ENCODE measurements at regions not wholly inside any gene's neighbourhood (a gene's known extent, or its start where the extent isn't known, plus 50 kb on each side); places are given as distances from the start of the nearest gene placed in this dataset.

GRCh38 chr1:98066911-98067310 lies 146.1 kb upstream of the DPYD start:
- Histone ChIP-seq H3K9me2 (replicated peaks; ENCODE audit: control insufficient read depth, low read length) (no peaks in the 10 kb centered on the region), H3K4me1 (ENCODE audit: control insufficient read depth, low read length) (no peaks in the 10 kb centered on the region), H3F3A (ENCODE audit: control insufficient read depth, insufficient read depth) (no peaks in the 10 kb centered on the region), H3K27me3 (ENCODE audit: control insufficient read depth, low read length) (no peaks in the 10 kb centered on the region), H3K79me2 (ENCODE audit: control insufficient read depth, low read length) (no peaks in the 10 kb centered on the region), H3K4me3 (ENCODE audit: low read length) (no peak overlapping the region), H4K20me1 (ENCODE audit: control insufficient read depth, insufficient read depth, low read depth, low read length) (no peaks in the 10 kb centered on the region), H3K4me2 (ENCODE audit: low read length) (no peak overlapping the region), H3K36me3 (ENCODE audit: control insufficient read depth, low read length) (no peaks in the 10 kb centered on the region), H3K27ac (ENCODE audit: low read depth, low read length) (no peak overlapping the region), H3K9me3 (ENCODE audit: control insufficient read depth, insufficient read depth, low read length) (no peaks in the 10 kb centered on the region)
- TF ChIP-seq CTCF (IDR thresholded peaks at IDR 0.05; ENCODE audit: low read depth, low read length, poor library complexity, severe bottlenecking) (no peak), EZH2phosphoT487 (IDR thresholded peaks at IDR 0.05; ENCODE audit: borderline replicate concordance, low read length) (no peak)

- no peak overlapping the region for H3K4me2 ChIP-seq (ENCODE audit: low read length)
- no peaks in the 10 kb centered on the region for H3K79me2 ChIP-seq (ENCODE audit: control insufficient read depth, low read length)
- no peaks in the 10 kb centered on the region for H3K9me3 ChIP-seq (ENCODE audit: control insufficient read depth, insufficient read depth, low read length)
- no peaks in the 10 kb centered on the region for H3K9me2 ChIP-seq (replicated peaks; ENCODE audit: control insufficient read depth, low read length)
- H3K27ac ChIP-seq (ENCODE audit: low read depth, low read length), result no peak overlapping the region
- no peaks in the 10 kb centered on the region for H4K20me1 ChIP-seq (ENCODE audit: control insufficient read depth, insufficient read depth, low read depth, low read length)
- no peaks in the 10 kb centered on the region for H3F3A ChIP-seq (ENCODE audit: control insufficient read depth, insufficient read depth)
- H3K27me3 ChIP-seq (ENCODE audit: control insufficient read depth, low read length), result peaks cover 7% of the 10 kb centered on the region
- H3K36me3 ChIP-seq (ENCODE audit: control insufficient read depth, low read length), result no peaks in the 10 kb centered on the region
- H3K4me3 ChIP-seq (ENCODE audit: low read length), result no peak overlapping the region
- TF ChIP-seq CTCF (IDR thresholded peaks at IDR 0.05; ENCODE audit: low read depth, low read length, poor library complexity, severe bottlenecking), result no peak
- no peak for TF ChIP-seq EZH2phosphoT487 (IDR thresholded peaks at IDR 0.05; ENCODE audit: borderline replicate concordance, low read length)
- H3K4me1 ChIP-seq (ENCODE audit: control insufficient read depth, low read length), result no peaks in the 10 kb centered on the region
Measured at GRCh38 chr1:98059620-98060019, 138.8 kb upstream of the DPYD start.

GRCh38 chr1:98058676-98059075 lies 137.8 kb upstream of the DPYD start:
- Histone ChIP-seq H3K4me2 (ENCODE audit: low read length) (no peak overlapping the region), H3K9me2 (replicated peaks; ENCODE audit: control insufficient read depth, low read length) (no peaks in the 10 kb centered on the region), H4K20me1 (ENCODE audit: control insufficient read depth, insufficient read depth, low read depth, low read length) (no peaks in the 10 kb centered on the region), H3K36me3 (ENCODE audit: control insufficient read depth, low read length) (no peaks in the 10 kb centered on the region), H3K27me3 (ENCODE audit: control insufficient read depth, low read length) (peaks cover 7% of the 10 kb centered on the region), H3K4me1 (ENCODE audit: control insufficient read depth, low read length) (no peaks in the 10 kb centered on the region), H3F3A (ENCODE audit: control insufficient read depth, insufficient read depth) (no peaks in the 10 kb centered on the region), H3K4me3 (ENCODE audit: low read length) (no peak overlapping the region), H3K27ac (ENCODE audit: low read depth, low read length) (no peak overlapping the region), H3K79me2 (ENCODE audit: control insufficient read depth, low read length) (no peaks in the 10 kb centered on the region), H3K9me3 (ENCODE audit: control insufficient read depth, insufficient read depth, low read length) (no peaks in the 10 kb centered on the region)
- TF ChIP-seq EZH2phosphoT487 (IDR thresholded peaks at IDR 0.05; ENCODE audit: borderline replicate concordance, low read length), result no peak
- no peak for TF ChIP-seq CTCF (IDR thresholded peaks at IDR 0.05; ENCODE audit: low read depth, low read length, poor library complexity, severe bottlenecking)

Data from DOHH2 (cell line).